GM12873 (cell line): ENCODE measurements at regions not wholly inside any gene's neighbourhood (a gene's known extent, or its start where the extent isn't known, plus 50 kb on each side); places are given as distances from the start of the nearest gene placed in this dataset.

Experiments used
- CTCF ChIP-seq: IDR thresholded peaks from 2 replicates; pipeline ENCODE4 v1.5.1; 2012; ENCODE audit warnings: low read depth, mild to moderate bottlenecking, moderate library complexity, low read length, control low read depth; ENCODE audit not compliant: insufficient read depth; ENCODE audit errors: missing control alignments

DNA sequence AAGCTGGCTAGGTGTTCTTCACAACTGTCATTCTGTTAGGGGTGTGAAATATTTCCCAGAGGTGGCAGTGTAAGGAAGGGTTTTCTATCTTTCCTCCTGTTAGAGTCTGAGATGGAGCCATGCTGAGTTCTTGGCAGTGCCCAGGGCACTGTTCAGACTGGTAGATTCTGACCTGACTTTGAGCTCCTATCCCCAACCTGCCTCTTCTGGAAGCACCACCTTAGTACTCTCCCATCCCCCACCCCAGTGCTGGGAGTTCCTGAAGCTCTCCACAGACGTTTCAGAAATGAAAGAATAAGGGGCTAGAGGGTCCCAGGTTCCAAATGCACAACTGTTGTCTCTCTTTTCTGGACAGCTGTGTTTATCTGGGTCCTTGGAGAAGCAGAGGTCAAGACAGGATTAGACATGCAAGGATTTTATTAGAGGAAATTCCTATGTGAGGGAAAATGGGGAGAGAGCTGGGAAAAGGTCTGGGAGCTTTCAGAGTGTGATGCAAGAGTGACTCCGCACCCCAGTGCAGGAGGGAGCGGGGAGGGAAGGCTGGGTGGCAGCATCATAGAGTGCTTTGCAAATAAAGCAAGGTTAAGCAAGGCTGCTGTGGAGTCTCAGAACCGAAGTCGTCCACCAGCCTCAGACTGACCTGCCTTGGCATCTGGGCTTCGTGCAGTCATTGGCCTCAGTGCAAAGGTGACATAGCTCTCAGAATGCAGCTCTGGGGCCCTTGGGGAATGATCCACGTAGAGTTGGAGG is 75.5 kb downstream of the SLC4A3 start:
- TF ChIP-seq CTCF: no peak

- TF ChIP-seq CTCF: no peak
Observed at GRCh38 chr2:219704878-219705277, 77.4 kb downstream of the SLC4A3 start.

DNA sequence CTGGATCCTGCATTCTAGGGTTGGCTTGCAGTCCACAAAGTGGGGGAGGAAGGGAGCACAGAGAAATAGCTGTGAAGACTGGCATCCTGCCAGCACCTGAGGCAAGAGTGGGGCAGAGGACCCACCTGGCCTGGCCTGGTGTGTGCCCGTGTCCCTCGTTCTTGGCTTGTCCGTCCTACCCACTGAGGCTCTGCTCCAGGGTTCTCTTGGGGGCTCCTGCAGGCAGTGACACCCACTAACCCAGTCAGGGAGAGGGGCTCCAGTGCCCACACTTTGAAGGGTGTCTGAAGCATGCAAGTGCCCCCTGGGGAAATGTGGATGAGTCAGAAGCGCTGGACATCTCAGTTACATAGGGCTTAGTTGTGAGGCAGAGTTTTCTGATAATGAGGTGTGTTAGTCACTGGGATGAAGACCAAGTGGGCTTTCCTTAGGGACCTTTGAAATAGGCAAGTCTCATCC is 79.4 kb downstream of the SLC4A3 start:
- TF ChIP-seq CTCF: no peak

GRCh38 chr2:219707496-219708285 is 80.3 kb downstream of the SLC4A3 start:
- TF ChIP-seq CTCF: no peak

DNA sequence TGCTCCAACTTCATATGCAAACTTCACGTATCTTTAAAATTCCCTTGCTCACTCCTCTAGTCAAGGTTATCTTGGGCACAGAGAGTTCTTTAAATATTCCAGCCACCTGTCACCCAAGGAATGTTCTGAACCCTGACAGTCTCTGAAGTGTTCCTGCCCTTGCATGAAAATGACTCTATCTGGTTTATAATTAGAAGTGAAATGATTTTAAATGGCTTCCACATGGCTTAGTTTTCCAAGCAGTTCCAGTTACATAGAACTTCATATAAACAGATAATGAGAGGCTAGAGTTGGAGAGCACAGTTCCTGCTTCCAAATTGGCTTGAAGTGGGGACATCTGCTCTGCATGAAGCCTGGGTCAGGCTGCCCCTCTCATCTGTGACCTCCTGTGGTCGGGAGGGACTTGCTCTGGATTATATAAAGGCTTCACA is 81.9 kb downstream of the SLC4A3 start:
- no peak for TF ChIP-seq CTCF

- TF ChIP-seq CTCF: no peak
Observed at GRCh38 chr2:219713110-219713509, 85.7 kb downstream of the SLC4A3 start.

DNA sequence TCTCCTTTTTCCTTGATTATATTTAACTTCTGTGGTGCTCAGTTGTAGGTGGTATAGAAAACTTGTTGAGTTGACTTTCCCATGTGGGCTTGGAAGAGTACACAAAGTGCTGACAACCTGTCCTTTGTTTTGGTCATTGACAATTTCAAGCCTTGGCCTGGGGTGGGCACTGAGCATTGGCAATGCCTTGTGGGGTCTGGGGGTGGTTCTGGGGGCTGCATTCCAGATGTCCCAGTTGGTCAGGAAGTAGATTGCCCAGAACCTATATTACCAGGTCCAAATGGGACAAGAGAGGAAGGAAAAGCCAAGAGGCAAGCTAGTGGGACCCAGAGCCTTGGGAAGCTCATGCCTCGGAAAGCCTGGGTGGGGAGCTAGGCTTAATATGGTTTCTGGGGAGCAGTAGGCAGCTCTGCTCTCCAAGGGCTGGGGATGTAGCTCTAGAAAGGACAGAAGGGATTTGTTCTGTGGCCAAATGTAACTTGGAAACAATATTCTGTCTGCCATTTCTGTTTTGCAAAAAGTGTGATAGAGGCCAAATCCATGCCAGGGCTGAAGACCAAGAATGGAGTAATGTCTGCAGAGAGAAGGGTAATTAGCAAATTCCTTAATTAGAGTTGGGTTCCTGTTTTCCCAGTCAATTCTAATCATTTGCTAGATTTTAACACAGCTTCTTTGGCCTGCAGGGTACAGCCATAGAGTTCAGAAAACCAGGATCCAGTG is 87.4 kb downstream of the SLC4A3 start:
- TF ChIP-seq CTCF: no peak
